Erythroblast (primary cell): ENCODE measurements at regions not wholly inside any gene's neighbourhood (a gene's known extent, or its start where the extent isn't known, plus 50 kb on each side); places are given as distances from the start of the nearest gene placed in this dataset.

Source experiments
- DNase-seq, 2 experiments: peaks; one replicate each; lab custom pipeline; 2025; lab: John Stamatoyannopoulos, UW
- GATA1 ChIP-seq: IDR thresholded peaks from 2 replicates; pipeline ENCODE4 v1.6.1; 2011; ENCODE audit warnings: low read depth, mild to moderate bottlenecking, control low read depth, low read length, moderate library complexity
- POLR2A ChIP-seq: IDR thresholded peaks from 2 replicates; pipeline ENCODE4 v1.6.1; 2011; ENCODE audit warnings: mild to moderate bottlenecking, low read length

DNA sequence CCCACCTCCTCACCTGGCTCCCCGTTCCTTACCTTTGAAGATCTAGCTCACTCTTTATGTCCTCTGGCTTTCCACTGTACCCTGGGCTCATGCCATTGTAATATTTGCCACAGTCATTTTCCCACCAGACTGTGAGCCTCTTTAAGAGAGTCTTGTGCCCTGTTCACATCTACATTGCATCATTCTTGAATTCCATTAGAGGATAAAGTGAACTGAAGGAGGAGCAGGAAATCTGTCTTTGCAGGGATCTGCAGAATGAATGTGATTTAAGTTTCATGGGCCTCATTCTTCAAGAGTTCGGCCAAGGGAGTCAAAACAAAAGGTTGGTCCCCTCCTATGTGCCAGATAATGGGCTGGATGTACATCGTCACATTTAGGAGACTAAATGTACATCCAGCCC is 272.6 kb upstream of the CITED2 start:
- TF ChIP-seq GATA1 (no peak), POLR2A (no peak)
- DNase-seq = no peak

GRCh38 chr6:139644821-139645220 is 270.4 kb upstream of the CITED2 start:
- TF ChIP-seq POLR2A (no peak), GATA1 (no peak)
- DNase-seq = no peak

DNA sequence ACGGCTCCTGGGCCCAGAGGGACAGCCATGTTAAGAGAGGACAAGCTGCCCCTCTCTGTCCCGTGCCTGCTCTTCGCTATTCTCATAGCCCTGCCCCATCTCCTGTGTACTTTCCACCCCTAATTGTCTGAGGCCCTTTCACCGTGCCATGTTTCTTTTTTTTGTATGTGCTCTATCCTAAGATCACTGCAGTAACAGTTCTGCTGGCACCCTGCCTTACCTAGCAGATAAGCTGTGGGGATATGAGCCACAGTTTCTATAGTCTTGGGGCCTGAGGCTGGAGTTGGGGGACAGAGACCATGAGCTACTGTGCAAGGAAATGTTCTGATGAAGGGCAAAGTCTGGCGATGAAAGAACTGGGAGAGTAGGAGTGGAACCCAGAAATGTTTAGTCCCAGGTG is 269.5 kb upstream of the CITED2 start:
- peak; percentile 42 to 65 for DNase-seq
- TF ChIP-seq POLR2A (no peak), GATA1 (no peak)

- DNase-seq = peak; percentile 56 to 62
- TF ChIP-seq GATA1 (no peak), POLR2A (no peak)
Observed at GRCh38 chr6:139642346-139642745, 267.9 kb upstream of the CITED2 start.

DNA sequence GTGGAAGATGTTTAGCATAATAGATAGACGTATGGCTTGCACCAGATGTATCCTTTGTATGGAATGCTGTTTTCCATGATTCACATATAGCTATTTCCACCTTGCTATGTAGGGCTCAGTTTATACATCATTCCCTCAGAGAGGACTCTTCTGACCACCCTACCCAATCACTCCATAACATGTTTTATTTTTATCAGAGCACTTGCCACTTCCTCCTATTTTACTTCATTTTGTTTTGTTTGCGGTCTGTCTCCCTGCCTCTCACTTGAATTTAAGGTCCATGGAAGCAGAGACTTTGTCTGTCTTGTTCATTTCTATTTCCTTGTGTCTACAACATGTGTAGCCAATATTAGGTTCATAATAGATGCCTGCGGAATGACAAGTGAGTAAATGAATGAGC is 266.9 kb upstream of the CITED2 start:
- TF ChIP-seq GATA1 = no peak
- TF ChIP-seq POLR2A = no peak
- peak in 1 of 2 experiments; percentile 8 for DNase-seq

DNA sequence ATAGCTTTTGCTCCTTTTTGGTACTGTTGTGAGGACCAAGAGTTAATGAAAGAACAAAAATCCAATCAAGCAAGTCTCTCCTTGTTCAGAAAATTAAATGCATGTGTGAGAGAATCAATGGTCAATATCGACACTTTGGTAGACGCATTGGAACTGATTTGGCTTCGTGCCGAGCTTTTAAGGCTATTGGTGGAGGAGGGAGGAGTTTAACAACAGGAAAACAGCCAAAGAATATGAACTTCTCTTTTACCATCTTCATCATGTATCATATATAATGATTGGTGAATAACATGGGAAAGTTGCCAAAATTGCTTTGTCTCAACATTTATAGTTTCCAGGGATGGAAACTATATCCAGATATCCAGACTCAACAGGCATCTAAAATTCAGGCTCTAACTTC is 266.5 kb upstream of the CITED2 start:
- TF ChIP-seq GATA1 (no peak), POLR2A (no peak)
- peak in 1 of 2 experiments; percentile 9 for DNase-seq

DNA sequence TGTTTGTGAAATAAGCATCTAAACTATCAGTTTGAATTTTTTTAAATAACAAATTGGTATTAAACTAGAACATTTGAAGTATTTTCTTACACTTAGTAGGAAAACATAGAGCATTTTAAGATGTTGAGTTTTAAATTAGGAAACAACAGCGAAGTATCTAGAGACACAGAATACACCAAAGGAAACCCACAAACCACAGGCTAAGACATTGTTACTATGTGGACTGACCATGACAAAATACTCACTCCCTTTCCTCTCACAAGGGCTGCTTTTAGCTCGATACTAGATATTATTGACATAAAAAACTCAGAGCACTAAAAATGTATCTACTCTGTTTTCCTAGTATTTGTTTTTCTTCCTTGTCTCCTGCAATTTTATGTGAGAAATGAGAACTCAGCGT is 266.0 kb upstream of the CITED2 start:
- DNase-seq = no peak
- no peak for TF ChIP-seq GATA1
- no peak for TF ChIP-seq POLR2A

DNA sequence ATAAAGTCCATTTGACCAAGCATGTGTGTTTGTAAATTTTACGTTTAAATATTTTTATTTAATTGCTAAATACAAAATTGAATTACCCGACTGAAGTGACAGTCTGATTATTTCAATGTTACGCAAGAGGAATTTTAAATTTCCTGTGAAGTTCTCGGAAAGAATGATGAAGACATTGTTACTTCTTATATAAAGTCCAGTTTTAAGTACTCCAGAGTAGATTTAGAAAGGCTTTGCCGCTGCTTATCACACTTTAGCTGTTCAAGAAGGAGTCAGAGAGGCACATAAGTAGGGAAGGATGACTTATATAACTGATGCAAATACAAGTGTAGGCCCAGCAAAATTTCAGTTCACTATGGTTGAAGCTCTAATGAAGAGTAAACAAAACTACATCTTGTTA is 265.1 kb upstream of the CITED2 start:
- TF ChIP-seq POLR2A (no peak), GATA1 (no peak)
- peak in 1 of 2 experiments; percentile 14 for DNase-seq

DNA sequence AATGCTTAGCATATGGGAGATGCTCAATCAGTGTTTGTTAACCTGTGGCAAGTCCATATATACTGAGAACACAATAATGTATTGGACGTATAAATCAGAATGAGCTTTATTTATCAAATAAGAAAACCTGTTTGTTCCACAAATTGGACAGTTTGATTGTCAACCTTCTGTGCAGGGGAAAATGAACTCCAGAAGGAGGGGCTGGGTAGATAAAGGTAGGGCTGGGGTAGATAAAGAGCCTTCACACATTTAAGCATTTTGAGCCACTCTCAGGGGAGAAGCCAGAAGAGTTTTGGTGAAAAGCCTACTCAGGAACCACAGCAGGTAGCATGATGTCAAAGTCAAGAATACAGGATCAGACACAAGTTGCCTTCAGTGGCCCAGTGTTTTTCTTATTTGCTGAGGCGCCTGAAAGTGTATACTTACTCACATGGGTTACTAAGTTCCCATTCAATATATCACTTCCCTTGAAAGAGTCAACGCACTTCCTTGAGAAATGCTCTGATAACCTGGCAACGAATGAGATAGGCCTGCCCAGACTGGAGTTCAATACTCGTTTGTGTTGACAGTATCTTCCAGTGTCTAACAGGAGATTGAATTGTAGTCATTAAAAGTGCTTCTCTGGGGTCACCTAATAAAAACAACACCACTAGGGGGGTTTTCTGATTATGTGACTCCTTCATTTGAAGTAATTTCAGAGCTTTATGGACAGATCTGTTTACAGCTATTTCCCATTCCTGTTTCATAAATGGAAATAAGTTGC is 263.9 kb upstream of the CITED2 start:
- peak; percentile 49 to 87 for DNase-seq
- TF ChIP-seq GATA1 (no peak), POLR2A (no peak)

GRCh38 chr6:139637766-139638165 is 263.3 kb upstream of the CITED2 start:
- DNase-seq = no peak
- TF ChIP-seq POLR2A (no peak), GATA1 (no peak)

- no peak for TF ChIP-seq GATA1
- no peak for TF ChIP-seq POLR2A
Observed at GRCh38 chr6:139636391-139636790, 261.9 kb upstream of the CITED2 start.

DNA sequence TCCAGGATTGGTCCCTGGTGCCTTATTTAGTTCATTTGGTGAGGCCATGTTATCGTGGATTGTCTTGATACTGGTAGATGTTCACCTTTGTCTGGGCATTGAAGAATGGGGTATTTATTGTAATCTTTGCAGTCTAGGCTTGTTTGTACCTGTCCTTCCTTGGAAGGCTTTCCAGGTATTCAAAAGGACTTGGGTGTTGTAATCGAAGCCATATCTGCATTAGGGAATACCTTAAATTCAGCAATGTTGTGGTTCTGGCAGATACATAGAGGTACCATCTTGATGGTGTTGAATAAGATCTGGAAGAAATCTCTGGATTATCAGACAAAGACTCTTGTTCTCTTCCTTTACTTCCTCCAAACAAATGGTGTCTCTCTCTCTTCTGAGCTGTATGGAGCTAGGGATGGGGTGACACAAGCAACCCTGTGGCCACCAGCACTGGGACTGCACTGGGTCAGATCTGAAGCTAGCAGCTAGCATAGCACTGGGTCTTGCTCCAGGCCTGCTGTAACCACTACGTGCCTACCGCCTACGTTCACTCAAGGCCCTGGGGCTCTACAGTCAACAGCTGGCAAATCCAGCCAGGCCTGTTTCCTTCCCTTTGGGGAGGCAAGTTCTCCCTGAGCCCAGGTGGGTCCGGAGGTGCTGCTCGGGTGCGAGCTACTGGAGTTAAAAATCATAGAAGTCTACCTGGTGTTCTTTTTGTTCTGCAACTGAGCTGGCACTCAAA is 261.1 kb upstream of the CITED2 start:
- no peak for TF ChIP-seq GATA1
- no peak for TF ChIP-seq POLR2A
- DNase-seq = no peak

More at GRCh38 chr6:139636391-139636790, 261.9 kb upstream of the CITED2 start:
- DNase-seq = no peak

DNA sequence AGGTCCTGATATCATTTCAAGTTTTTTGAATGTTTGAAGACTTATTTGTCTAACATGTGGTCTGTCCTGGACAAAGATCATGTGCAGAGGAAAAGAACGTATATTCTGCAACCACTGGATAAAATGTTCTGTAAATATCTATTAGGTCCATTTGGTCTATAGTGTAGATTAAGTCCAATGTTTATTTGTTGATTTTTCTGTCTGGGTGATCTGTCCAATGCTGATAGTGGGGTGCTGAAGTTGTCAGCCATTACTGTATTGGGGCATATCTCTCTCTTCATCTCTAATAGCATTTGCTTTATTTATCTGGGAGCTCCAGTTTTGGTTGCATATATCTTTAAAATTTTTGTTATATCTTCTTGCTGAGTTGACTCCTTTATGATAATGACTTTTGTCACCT is 258.4 kb upstream of the CITED2 start:
- TF ChIP-seq GATA1 (peak; percentile 53), POLR2A (no peak)
- DNase-seq = peak; percentile 83 to 97

DNA sequence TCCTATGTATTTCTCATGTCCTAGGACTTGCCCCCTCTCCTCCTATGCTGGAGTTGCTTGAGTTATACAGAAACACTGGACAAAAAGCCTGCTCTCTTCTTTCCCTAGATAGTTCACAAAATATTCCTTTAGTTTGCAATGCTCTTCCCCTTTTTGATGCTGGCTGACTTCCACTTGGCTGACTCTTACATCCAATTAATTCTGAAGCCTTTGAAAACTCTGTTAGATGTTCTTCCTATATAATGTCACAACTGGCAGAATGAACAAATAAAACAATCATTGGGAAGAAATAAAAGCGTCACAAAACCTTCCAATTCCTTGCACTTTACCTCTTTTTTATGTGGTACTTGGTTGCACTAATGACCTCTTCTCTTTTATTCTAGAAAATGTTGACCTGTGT is 253.8 kb upstream of the CITED2 start:
- no peak for TF ChIP-seq GATA1
- TF ChIP-seq POLR2A = no peak

More for the DNA sequence above, 253.8 kb upstream of the CITED2 start:
- no peak for DNase-seq
